ENCODE measurements at regions not wholly inside any gene's neighbourhood (a gene's known extent, or its start where the extent isn't known, plus 50 kb on each side); places are given as distances from the start of the nearest gene placed in this dataset.

DNA sequence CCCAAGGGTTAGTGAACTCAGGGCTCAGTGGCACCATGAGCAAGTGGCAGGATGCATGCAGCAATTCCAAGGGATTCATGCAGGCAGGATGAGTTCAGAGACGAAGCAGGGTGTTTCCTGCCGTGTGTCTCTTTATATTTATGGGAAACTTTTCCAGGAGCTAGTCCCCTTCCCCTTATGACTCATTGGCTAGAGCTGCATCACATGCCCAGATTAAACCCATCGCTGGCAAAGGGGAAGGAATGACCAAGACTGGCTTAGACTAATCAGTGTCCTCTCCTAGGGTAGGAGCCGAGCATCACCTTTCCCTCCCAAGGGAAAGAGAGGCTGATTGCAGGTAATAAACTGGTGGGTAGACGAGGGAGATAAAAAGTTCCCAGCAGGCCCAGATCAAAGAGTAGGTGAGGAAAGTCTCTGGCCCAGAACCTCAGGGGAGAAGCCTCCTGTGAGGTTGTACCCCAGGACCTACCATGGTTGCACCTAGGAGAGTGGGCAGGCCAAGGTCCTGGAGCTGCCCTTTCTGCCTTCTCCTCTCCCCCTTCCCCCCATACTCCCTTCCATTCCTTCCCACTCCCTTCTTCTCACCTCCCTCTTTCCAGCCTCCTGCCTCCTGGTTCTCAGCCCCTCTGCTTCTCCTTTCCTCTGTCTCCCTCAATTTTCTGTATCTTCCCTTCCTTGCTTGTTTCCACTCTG lies 67.8 kb upstream of the ITGA11 start:
- H3K4me3 ChIP-seq (ENCODE audit: low read depth, low read length), result no peak overlapping the region
- H3K36me3 ChIP-seq (ENCODE audit: control insufficient read depth, insufficient read depth, low read length), result no peaks in the 10 kb centered on the region
- H3K27me3 ChIP-seq (ENCODE audit: control insufficient read depth, insufficient read depth, low read length), result no peaks in the 10 kb centered on the region
- no peaks in the 10 kb centered on the region for H3K9me3 ChIP-seq (ENCODE audit: control insufficient read depth, insufficient read depth, low read length)
- H3K27ac ChIP-seq (ENCODE audit: low read depth, low read length), result no peak overlapping the region
- WGBS (ENCODE audit: insufficient coverage), result 72% methylated on average over 4 of the region's 5 CpGs
- peaks cover 11% of the 10 kb centered on the region for H3K4me1 ChIP-seq (ENCODE audit: control insufficient read depth, insufficient read depth, low read length)
- no peak for DNase-seq (ENCODE audit: low read depth in 4 of 6, low spot score in 6 of 6)

DNA sequence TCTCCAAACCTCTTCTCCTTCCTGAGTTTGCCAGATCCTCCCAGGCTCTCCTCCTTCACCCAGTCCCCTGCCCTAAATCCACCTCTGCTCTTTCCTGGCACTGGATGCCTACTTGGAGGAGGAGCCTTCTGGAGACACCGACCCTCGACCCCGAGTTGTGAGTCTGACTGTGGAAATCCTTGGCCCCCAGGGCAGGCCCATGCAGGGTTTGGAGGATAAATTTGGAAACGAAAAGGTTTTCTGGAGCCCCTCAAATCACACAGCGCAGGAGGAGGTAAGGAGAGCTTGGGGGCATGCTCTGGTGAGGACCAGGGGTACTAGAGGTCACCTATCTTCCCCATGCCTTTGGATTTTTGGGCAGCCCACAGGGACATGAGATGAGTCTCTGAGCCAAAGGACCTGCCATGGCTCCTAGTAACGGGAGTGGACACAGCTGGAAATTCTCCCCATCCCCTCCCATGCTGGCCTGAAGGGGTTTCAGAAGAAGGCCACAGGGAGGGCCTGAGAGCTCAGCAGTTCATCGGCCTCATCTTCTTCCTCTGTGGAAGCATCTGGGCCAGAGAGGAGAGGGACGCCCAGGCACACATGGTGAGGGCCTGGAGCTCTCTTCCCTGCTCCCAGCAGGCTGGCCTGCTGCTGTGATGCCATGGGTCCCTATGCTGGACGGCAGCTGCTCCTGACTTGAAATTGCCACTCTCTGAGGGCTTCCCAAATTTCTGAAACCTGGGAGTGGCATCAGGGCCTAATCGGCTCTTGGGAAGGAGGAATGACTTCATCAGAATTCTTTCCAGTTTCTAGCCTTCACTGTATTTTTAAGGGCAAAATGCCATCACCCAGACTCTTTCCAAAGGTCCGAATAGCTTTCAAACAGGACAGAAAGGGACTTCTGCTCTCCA lies 68.6 kb upstream of the ITGA11 start:
- peak in 1 of 6 donors; percentile 50 for DNase-seq (ENCODE audit: low read depth in 4 of 6, low spot score in 6 of 6)
- no peak overlapping the region for H3K4me3 ChIP-seq (ENCODE audit: low read depth, low read length)
- WGBS (ENCODE audit: insufficient coverage), result 74% methylated on average over 10 of the region's 11 CpGs

DNA sequence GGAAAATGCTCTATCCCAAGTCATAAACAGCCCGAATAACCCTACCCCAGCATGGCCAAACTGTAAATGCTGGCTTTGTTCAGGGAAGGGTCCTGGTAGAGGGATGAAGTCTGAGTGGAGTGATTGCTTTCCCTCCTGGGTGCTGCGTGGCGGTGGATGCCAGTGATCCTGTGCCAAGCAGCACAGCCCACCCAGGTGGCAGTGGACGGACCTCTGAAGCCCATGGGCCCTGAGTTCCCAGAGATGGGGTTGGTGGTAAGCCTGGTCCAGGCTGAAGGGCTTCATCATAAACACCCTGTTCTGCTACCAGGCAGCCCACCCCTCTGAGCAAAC lies 69.3 kb upstream of the ITGA11 start:
- Histone ChIP-seq H3K36me3 (ENCODE audit: control insufficient read depth, insufficient read depth, low read length) (no peaks in the 10 kb centered on the region), H3K4me1 (ENCODE audit: control insufficient read depth, insufficient read depth, low read length) (peaks cover 12% of the 10 kb centered on the region), H3K27me3 (ENCODE audit: control insufficient read depth, insufficient read depth, low read length) (no peaks in the 10 kb centered on the region), H3K9me3 (ENCODE audit: control insufficient read depth, insufficient read depth, low read length) (no peaks in the 10 kb centered on the region), H3K27ac (ENCODE audit: low read depth, low read length) (peak overlapping the region; percentile 30), H3K4me3 (ENCODE audit: low read depth, low read length) (no peak overlapping the region)
- no CpG with 5 or more reads among the region's 4 CpGs for WGBS (ENCODE audit: insufficient coverage)
- no peak for DNase-seq (ENCODE audit: low read depth in 4 of 6, low spot score in 6 of 6)

More for the DNA sequence above, 68.6 kb upstream of the ITGA11 start:
- Histone ChIP-seq H3K27me3 (ENCODE audit: control insufficient read depth, insufficient read depth, low read length) (no peaks in the 10 kb centered on the region), H3K27ac (ENCODE audit: low read depth, low read length) (peak overlapping the region; percentile 30), H3K9me3 (ENCODE audit: control insufficient read depth, insufficient read depth, low read length) (no peaks in the 10 kb centered on the region), H3K36me3 (ENCODE audit: control insufficient read depth, insufficient read depth, low read length) (no peaks in the 10 kb centered on the region), H3K4me1 (ENCODE audit: control insufficient read depth, insufficient read depth, low read length) (peaks cover 12% of the 10 kb centered on the region)

DNA sequence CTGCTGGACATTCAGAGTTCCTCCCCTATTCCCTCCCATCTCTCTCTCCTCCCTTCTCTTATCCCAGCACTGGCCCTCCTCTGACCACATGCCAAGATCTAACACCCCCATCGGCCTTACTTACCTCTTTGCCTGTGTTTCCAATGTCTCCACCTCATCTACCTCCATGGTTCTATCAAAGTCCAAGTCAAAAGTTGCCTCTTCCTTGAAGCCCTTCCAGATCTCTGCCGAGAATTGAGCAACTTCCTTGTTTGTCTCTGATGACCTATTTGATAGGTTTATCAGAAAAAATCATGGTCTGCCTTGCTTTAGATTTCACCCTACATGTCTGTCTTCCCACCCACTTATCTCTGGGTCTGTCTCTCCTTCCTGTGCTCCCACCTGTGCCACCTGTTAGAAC lies 69.7 kb upstream of the ITGA11 start:
- DNase-seq (ENCODE audit: low read depth in 4 of 6, low spot score in 6 of 6), result no peak
- peaks cover 12% of the 10 kb centered on the region for H3K4me1 ChIP-seq (ENCODE audit: control insufficient read depth, insufficient read depth, low read length)
- H3K27ac ChIP-seq (ENCODE audit: low read depth, low read length), result no peak overlapping the region
- no peaks in the 10 kb centered on the region for H3K36me3 ChIP-seq (ENCODE audit: control insufficient read depth, insufficient read depth, low read length)
- no peak overlapping the region for H3K4me3 ChIP-seq (ENCODE audit: low read depth, low read length)
- 95% methylated on average over 1 of the region's 2 CpGs for whole genome bisulfite sequencing (ENCODE audit: insufficient coverage)
- H3K9me3 ChIP-seq (ENCODE audit: control insufficient read depth, insufficient read depth, low read length), result no peaks in the 10 kb centered on the region
- no peaks in the 10 kb centered on the region for H3K27me3 ChIP-seq (ENCODE audit: control insufficient read depth, insufficient read depth, low read length)

DNA sequence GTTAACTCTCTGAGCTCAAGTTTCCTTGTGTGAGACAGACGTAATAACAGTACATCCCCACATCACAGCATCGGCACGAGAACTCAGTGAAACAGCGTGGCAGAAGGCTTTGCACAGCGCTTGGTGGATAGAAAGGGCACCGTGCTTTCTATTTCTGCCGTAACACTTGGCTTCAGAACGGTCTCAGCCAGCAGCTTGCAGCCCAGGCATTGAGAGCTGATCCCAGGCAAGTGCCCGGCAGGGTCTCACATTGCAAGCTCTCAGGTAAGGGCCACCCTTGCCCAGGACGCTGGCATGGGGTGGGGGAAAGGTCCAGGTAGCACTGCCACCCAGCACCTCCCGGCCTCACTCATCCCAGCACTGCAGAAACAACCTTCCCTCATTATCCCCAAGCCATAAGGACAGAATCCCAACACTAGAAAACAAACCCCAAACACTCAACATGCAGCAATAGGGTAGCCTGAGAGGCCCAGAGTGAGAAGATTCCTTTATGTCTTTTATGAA lies 70.5 kb upstream of the ITGA11 start:
- Histone ChIP-seq H3K36me3 (ENCODE audit: control insufficient read depth, insufficient read depth, low read length) (no peaks in the 10 kb centered on the region), H3K27me3 (ENCODE audit: control insufficient read depth, insufficient read depth, low read length) (no peaks in the 10 kb centered on the region), H3K9me3 (ENCODE audit: control insufficient read depth, insufficient read depth, low read length) (no peaks in the 10 kb centered on the region), H3K4me3 (ENCODE audit: low read depth, low read length) (no peak overlapping the region), H3K4me1 (ENCODE audit: control insufficient read depth, insufficient read depth, low read length) (peaks cover 12% of the 10 kb centered on the region), H3K27ac (ENCODE audit: low read depth, low read length) (no peak overlapping the region)
- DNase-seq (ENCODE audit: low read depth in 4 of 6, low spot score in 6 of 6), result no peak
- 92% methylated on average over 8 of the region's 11 CpGs for WGBS (ENCODE audit: insufficient coverage)

DNA sequence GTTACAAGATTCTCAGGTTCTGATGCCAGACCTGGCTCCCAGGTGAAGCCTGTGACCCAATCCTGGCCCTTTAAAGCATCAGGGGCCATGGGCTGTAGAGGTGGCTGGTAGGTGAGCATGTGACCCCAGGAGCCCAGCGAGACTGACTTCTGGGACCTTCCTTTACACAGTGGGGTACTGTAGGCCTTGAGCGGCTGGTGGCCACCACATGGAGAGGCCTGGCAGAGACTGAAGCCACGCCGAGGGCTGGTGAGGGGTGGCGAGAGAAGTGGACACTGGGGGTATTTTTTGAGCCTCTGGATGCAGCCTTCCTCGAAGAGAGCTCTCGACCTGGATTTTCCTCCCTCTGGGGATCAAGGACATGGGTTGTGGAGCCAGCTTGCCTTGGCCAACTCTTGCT lies 71.2 kb upstream of the ITGA11 start:
- no peaks in the 10 kb centered on the region for H3K9me3 ChIP-seq (ENCODE audit: control insufficient read depth, insufficient read depth, low read length)
- no peak overlapping the region for H3K27ac ChIP-seq (ENCODE audit: low read depth, low read length)
- H3K4me3 ChIP-seq (ENCODE audit: low read depth, low read length), result no peak overlapping the region
- peaks cover 12% of the 10 kb centered on the region for H3K4me1 ChIP-seq (ENCODE audit: control insufficient read depth, insufficient read depth, low read length)
- no peaks in the 10 kb centered on the region for H3K27me3 ChIP-seq (ENCODE audit: control insufficient read depth, insufficient read depth, low read length)
- H3K36me3 ChIP-seq (ENCODE audit: control insufficient read depth, insufficient read depth, low read length), result no peaks in the 10 kb centered on the region
- no peak for DNase-seq (ENCODE audit: low read depth in 4 of 6, low spot score in 6 of 6)
- WGBS (ENCODE audit: insufficient coverage), result 94% methylated on average over 5 of the region's 7 CpGs

DNA sequence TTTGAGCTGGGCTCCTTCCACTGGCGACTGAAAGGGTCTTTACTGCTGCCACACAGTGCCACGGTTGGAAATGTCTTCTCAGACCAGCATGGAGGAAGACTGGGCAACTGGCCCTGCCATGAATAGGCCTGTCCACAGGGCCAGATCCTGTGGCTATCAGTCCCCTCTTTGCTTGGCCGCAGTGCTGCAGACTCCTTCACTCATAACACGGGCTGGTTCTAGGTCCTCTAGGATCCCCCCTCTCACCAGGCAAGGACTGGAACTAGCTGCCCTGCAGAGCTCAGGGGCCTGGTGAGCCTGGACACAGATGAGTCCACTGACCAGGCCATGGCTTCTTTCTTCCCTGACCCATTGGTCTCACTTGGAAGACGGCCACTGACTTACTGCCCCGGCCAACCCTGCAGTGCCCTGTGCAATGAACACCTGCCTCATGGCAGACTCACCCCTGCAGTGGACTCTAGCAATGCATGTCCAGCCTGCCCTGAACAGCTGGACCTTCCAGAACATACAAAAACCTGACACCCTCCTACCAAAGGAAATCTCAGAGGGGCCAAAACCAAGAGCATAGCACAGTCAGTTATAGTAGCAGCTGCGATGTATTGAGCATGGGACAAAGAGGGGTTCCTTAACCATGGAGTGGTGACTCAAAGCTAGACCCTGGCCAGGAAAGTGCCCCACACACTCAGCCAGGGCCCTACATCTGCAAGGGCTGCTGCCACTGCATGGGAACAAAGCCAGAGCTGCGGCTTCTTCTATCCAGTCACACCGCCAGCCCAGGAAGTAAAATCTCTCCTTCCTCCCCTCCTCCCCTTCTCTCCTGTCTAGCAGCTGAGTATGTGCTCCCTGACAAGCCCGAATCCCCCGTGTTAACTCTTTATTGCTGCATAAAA lies 72.1 kb upstream of the ITGA11 start:
- no peak overlapping the region for H3K27ac ChIP-seq (ENCODE audit: low read depth, low read length)
- no peaks in the 10 kb centered on the region for H3K27me3 ChIP-seq (ENCODE audit: control insufficient read depth, insufficient read depth, low read length)
- no peak overlapping the region for H3K4me3 ChIP-seq (ENCODE audit: low read depth, low read length)
- 69% methylated on average over 11 of the region's 11 CpGs for WGBS (ENCODE audit: insufficient coverage)
- no peak for DNase-seq (ENCODE audit: low read depth in 4 of 6, low spot score in 6 of 6)
- H3K4me1 ChIP-seq (ENCODE audit: control insufficient read depth, insufficient read depth, low read length), result peaks cover 17% of the 10 kb centered on the region
- no peaks in the 10 kb centered on the region for H3K9me3 ChIP-seq (ENCODE audit: control insufficient read depth, insufficient read depth, low read length)
- no peaks in the 10 kb centered on the region for H3K36me3 ChIP-seq (ENCODE audit: control insufficient read depth, insufficient read depth, low read length)

DNA sequence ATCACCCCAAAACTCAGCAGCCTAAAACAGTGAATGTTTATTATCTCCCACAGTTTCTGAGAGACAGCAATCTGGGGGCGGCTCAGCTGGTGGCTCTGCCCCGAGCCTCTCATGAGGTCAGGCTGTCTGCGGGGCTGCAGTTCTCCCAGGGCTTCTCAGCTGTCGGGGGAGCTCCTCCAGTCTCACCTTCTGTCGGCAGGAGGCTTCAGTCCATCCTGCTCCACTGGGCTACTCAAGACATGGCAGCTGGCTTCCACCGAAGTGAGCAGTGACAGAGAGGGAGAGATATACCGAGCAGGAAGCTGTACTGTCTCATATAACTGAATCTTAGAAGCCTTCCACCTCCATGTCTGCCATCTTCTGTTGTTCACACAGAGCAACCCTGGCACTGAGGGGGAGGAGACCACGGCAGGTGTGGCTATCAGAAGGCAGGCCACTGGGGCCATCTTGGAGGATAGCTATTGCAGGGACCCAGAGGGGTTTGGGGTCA lies 72.8 kb upstream of the ITGA11 start:
- Histone ChIP-seq H3K4me3 (ENCODE audit: low read depth, low read length) (no peak overlapping the region), H3K27ac (ENCODE audit: low read depth, low read length) (no peak overlapping the region), H3K9me3 (ENCODE audit: control insufficient read depth, insufficient read depth, low read length) (no peaks in the 10 kb centered on the region), H3K36me3 (ENCODE audit: control insufficient read depth, insufficient read depth, low read length) (no peaks in the 10 kb centered on the region), H3K4me1 (ENCODE audit: control insufficient read depth, insufficient read depth, low read length) (peaks cover 20% of the 10 kb centered on the region), H3K27me3 (ENCODE audit: control insufficient read depth, insufficient read depth, low read length) (no peaks in the 10 kb centered on the region)
- WGBS (ENCODE audit: insufficient coverage), result 59% methylated on average over 5 of the region's 8 CpGs
- DNase-seq (ENCODE audit: low read depth in 4 of 6, low spot score in 6 of 6), result no peak

DNA sequence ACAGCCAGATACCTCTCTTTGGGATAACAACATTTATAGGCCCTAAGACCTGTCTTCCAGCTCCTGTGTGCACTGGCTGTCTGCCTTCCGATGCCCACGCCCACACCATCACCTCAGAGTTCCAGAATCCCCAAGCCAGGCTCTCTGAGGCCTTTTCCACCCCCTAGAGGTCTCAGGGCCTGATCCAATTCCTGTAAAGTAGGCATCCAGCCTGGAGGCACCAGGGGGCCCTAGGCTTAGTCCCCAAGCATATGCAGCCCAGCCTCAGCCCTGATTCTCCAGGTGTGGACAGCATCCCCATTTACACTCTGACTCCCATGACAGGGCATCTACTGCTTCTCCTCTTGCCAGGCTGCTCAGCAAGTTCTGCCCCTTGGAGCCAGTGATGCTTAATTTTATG lies 72.7 kb upstream of the CORO2B start:
- H3K27ac ChIP-seq (ENCODE audit: low read depth, low read length), result no peak overlapping the region
- H3K27me3 ChIP-seq (ENCODE audit: control insufficient read depth, insufficient read depth, low read length), result no peaks in the 10 kb centered on the region
- no peak overlapping the region for H3K4me3 ChIP-seq (ENCODE audit: low read depth, low read length)
- no peaks in the 10 kb centered on the region for H3K36me3 ChIP-seq (ENCODE audit: control insufficient read depth, insufficient read depth, low read length)
- WGBS (ENCODE audit: insufficient coverage), result 86% methylated on average over 2 of the region's 2 CpGs
- no peaks in the 10 kb centered on the region for H3K9me3 ChIP-seq (ENCODE audit: control insufficient read depth, insufficient read depth, low read length)
- H3K4me1 ChIP-seq (ENCODE audit: control insufficient read depth, insufficient read depth, low read length), result peaks cover 20% of the 10 kb centered on the region
- no peak for DNase-seq (ENCODE audit: low read depth in 4 of 6, low spot score in 6 of 6)
